HG02642 (cell line): ENCODE measurements at regions not wholly inside any gene's neighbourhood (a gene's known extent, or its start where the extent isn't known, plus 50 kb on each side); places are given as distances from the start of the nearest gene placed in this dataset.

Experiments
- ATAC-seq: cut with Tn5 transposase; IDR thresholded peaks from one replicate; pipeline ENCODE4 v1.9.1; 2021; ENCODE audit warnings: mild to moderate bottlenecking; ENCODE audit not compliant: unreplicated experiment, poor library complexity

- no peak for ATAC-seq
Measured at GRCh38 chr6:25061289-25061936, 125.7 kb upstream of the RIPOR2 start.

GRCh38 chr6:25062070-25062811, 126.5 kb upstream of the RIPOR2 start:
- no peak for ATAC-seq

GRCh38 chr6:25064006-25064405, 128.2 kb upstream of the RIPOR2 start:
- no peak for ATAC-seq

GRCh38 chr6:25065666-25066065, 129.9 kb upstream of the RIPOR2 start:
- no peak for ATAC-seq

- no peak for ATAC-seq
Measured at GRCh38 chr6:25066593-25066992, 130.8 kb upstream of the RIPOR2 start.

- no peak for ATAC-seq
Measured at GRCh38 chr6:25068866-25069265, 133.1 kb upstream of the RIPOR2 start.

GRCh38 chr6:25070547-25071366, 135.0 kb upstream of the RIPOR2 start:
- peak; percentile 87 for ATAC-seq

- no peak for ATAC-seq
Measured at GRCh38 chr6:25078141-25078540, 142.4 kb upstream of the RIPOR2 start.

GRCh38 chr6:25083784-25084507, 148.2 kb upstream of the RIPOR2 start:
- ATAC-seq = no peak

GRCh38 chr6:25084508-25084833, 148.7 kb upstream of the RIPOR2 start:
- ATAC-seq = no peak

- ATAC-seq = no peak
Measured at GRCh38 chr6:25085756-25086155, 150.0 kb upstream of the RIPOR2 start.

GRCh38 chr6:25086500-25087091, 150.8 kb upstream of the RIPOR2 start:
- no peak for ATAC-seq

- ATAC-seq = no peak
Measured at GRCh38 chr6:25088513-25088912, 152.8 kb upstream of the RIPOR2 start.

GRCh38 chr6:25089442-25089841, 153.7 kb upstream of the RIPOR2 start:
- ATAC-seq = no peak

- no peak for ATAC-seq
Measured at GRCh38 chr6:25094726-25095125, 159.0 kb upstream of the RIPOR2 start.

- ATAC-seq = no peak
Measured at GRCh38 chr6:25100288-25100687, 164.5 kb upstream of the RIPOR2 start.

GRCh38 chr6:25103603-25104002, 167.8 kb upstream of the RIPOR2 start:
- no peak for ATAC-seq

- ATAC-seq = no peak
Measured at GRCh38 chr6:25105070-25105925, 169.5 kb upstream of the RIPOR2 start.

- peak; percentile 69 for ATAC-seq
Measured at GRCh38 chr6:25107218-25107617, 171.5 kb upstream of the RIPOR2 start.
